ENCODE measurements at regions not wholly inside any gene's neighbourhood (a gene's known extent, or its start where the extent isn't known, plus 50 kb on each side); places are given as distances from the start of the nearest gene placed in this dataset.
"Not testable (repeated sequence)": the region's sequence is repeated elsewhere in the genome, so short reads cannot be mapped to it uniquely, and the experiment has no call there.

- no peak for DNase-seq
Observed at GRCh38 chr5:114952876-114953275, 216.8 kb downstream of the TRIM36 start.

- no peak for DNase-seq
Observed at GRCh38 chr5:114949756-114950155, 220.0 kb downstream of the TRIM36 start.

- no peak for DNase-seq
Observed at GRCh38 chr5:114948986-114949621, 220.6 kb downstream of the TRIM36 start.

- no peak for DNase-seq
Observed at GRCh38 chr5:114948363-114948762, 221.3 kb downstream of the TRIM36 start.

GRCh38 chr5:114940709-114941108 is 229.0 kb downstream of the TRIM36 start:
- no peak for DNase-seq

- no peak for DNase-seq
Observed at GRCh38 chr5:114935490-114935889, 234.2 kb downstream of the TRIM36 start.

- no peak for DNase-seq
Observed at GRCh38 chr5:114928644-114929462, 240.9 kb downstream of the TRIM36 start.

- no peak for DNase-seq
Observed at GRCh38 chr5:114924769-114925168, 244.9 kb downstream of the TRIM36 start.

- DNase-seq = no peak
Observed at GRCh38 chr5:114912189-114912920, 257.4 kb downstream of the TRIM36 start.

GRCh38 chr5:114910727-114911126 is 259.0 kb downstream of the TRIM36 start:
- no peak for DNase-seq

- no peak for DNase-seq
Observed at GRCh38 chr5:114909424-114909823, 260.3 kb downstream of the TRIM36 start.

- no peak for DNase-seq
Observed at GRCh38 chr5:114903767-114904166, 265.9 kb downstream of the TRIM36 start.

GRCh38 chr5:114898602-114899001 is 271.1 kb downstream of the TRIM36 start:
- no peak for DNase-seq

GRCh38 chr5:114883675-114884074 is 286.0 kb downstream of the TRIM36 start:
- no peak for DNase-seq

GRCh38 chr5:114859438-114859735 is 310.3 kb downstream of the TRIM36 start:
- DNase-seq = no peak

- DNase-seq = no peak
Observed at GRCh38 chr5:114858665-114859437, 310.9 kb downstream of the TRIM36 start.

GRCh38 chr5:114857941-114858551 is 311.7 kb downstream of the TRIM36 start:
- no peak for DNase-seq

- not testable (repeated sequence) for DNase-seq
Observed at GRCh38 chr5:114844711-114845110, 325.0 kb downstream of the TRIM36 start.

- DNase-seq = no peak
Observed at GRCh38 chr5:114839360-114839759, 330.3 kb downstream of the TRIM36 start.

GRCh38 chr5:114838937-114839336 is 330.8 kb downstream of the TRIM36 start:
- no peak for DNase-seq

- DNase-seq = no peak
Observed at GRCh38 chr5:114830114-114830513, 339.6 kb downstream of the TRIM36 start.

- DNase-seq = no peak
Observed at GRCh38 chr5:114822863-114823262, 346.8 kb downstream of the TRIM36 start.

GRCh38 chr5:114822436-114822835 is 347.3 kb downstream of the TRIM36 start:
- DNase-seq = no peak

Measured in stimulated activated CD4-positive, alpha-beta T cell treated with anti-CD3 and anti-CD28 coated beads, Interleukin-12 subunit alpha, Interleukin-12 subunit beta, amount 100 ng/mL, for 4 hours (primary cell).